ENCODE measurements at regions not wholly inside any gene's neighbourhood (a gene's known extent, or its start where the extent isn't known, plus 50 kb on each side); places are given as distances from the start of the nearest gene placed in this dataset.

GRCh38 chr2:155730804-155731203 is 601.7 kb downstream of the NR4A2 start (continued):
- TF ChIP-seq, protein P1, sequence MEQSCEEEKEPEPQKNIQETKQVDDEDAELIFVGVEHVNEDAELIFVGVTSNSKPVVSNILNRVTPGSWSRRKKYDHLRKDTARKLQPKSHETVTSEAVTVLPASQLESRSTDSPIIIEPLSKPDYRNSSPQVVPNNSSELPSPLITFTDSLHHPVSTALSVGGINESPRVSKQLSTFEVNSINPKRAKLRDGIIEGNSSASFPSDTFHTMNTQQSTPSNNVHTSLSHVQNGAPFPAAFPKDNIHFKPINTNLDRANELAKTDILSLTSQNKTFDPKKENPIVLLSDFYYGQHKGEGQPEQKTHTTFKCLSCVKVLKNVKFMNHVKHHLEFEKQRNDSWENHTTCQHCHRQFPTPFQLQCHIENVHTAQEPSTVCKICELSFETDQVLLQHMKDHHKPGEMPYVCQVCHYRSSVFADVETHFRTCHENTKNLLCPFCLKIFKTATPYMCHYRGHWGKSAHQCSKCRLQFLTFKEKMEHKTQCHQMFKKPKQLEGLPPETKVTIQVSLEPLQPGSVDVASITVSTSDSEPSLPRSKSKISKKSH (CRISPR knock-in tag; IDR thresholded peaks at IDR 0.05) = no peak
- no peak for TF ChIP-seq LARP7 (IDR thresholded peaks at IDR 0.05)
- no peak for TF ChIP-seq EP300 (IDR thresholded peaks at IDR 0.05; ENCODE audit: low read length)
- TF ChIP-seq FOXA3 (CRISPR knock-in tag; conservative IDR thresholded peaks at IDR 0.05 in 1 of 2, IDR thresholded peaks at IDR 0.05 in 1 of 2) = no peak
- no peak for TF ChIP-seq ZBTB11 (CRISPR knock-in tag; IDR thresholded peaks at IDR 0.05)
- no peak for TF ChIP-seq TEAD1 (CRISPR knock-in tag; IDR thresholded peaks at IDR 0.05)
- no peak for TF ChIP-seq RBM15 (IDR thresholded peaks at IDR 0.05; ENCODE audit: insufficient read depth, low read length)
- no peak for TF ChIP-seq GABPA (tag; conservative IDR thresholded peaks at IDR 0.05; ENCODE audit: low read depth)
- no peak for TF ChIP-seq E2F4 (CRISPR knock-in tag; IDR thresholded peaks at IDR 0.05; ENCODE audit: low read depth)
- TF ChIP-seq ARID2 (IDR thresholded peaks at IDR 0.05) = no peak
- TF ChIP-seq GTF2E2 (tag; IDR thresholded peaks at IDR 0.05) = no peak
- TF ChIP-seq CBFA2T3 (IDR thresholded peaks at IDR 0.05) = no peak
- no peak for TF ChIP-seq ESRRA (IDR thresholded peaks at IDR 0.05; ENCODE audit: borderline replicate concordance, low read depth)

Measured in K562 (cell line).